B cell (primary cell): ENCODE measurements at regions not wholly inside any gene's neighbourhood (a gene's known extent, or its start where the extent isn't known, plus 50 kb on each side); places are given as distances from the start of the nearest gene placed in this dataset.

Experiments used
- ATAC-seq: fragments of 200-7000 bp; cut with Tn5 transposase; one replicate; pipeline ENCODE4 v1.10.0; 2021; ENCODE audit warnings: low read depth, mild to moderate bottlenecking, moderate number of reproducible peaks, moderate library complexity
- CTCF ChIA-PET: fragments of 350-600 bp; sonication (Branson Sonifier 250); formaldehyde crosslinking; loops from one replicate; lab custom pipeline; 2021; ENCODE audit warnings: antibody characterized with exemption, inconsistent platforms; lab: Charles Lee
- POLR2A ChIA-PET: fragments of 350-600 bp; sonication (Branson Sonifier 250); formaldehyde crosslinking; loops from one replicate; lab custom pipeline; 2021; ENCODE audit warnings: antibody characterized with exemption; lab: Charles Lee
- DNase-seq: peaks from one replicate; pipeline ENCODE4 v3.0.0; 2013
- H2AFZ ChIP-seq: 2 replicates; pipeline ENCODE4 v1.6.1; 2012; ENCODE audit warnings: mild to moderate bottlenecking, low read depth, low read length; ENCODE audit not compliant: insufficient read depth, poor library complexity, severe bottlenecking
- H3K27ac ChIP-seq, 2 donors: 1 replicate in 1 of 2; 2 replicates in 1 of 2; pipeline ENCODE4 v1.5.1; 2012 to 2013; ENCODE audit warnings: low read length in 2 of 2, mild to moderate bottlenecking in 2 of 2, moderate library complexity in 1 of 2
- H3K27me3 ChIP-seq, 4 experiments: fragments of 200-600 bp in 1 of 4; sonication (generic) in 1 of 4; replicated peaks in 1 of 4; 1 replicate in 2 of 4; 2 replicates in 2 of 4; pipeline versions ENCODE4 v1.6.1 to v1.7.0; 2013 to 2016; ENCODE audit warnings: low read length in 3 of 4, mild to moderate bottlenecking in 2 of 4, mixed read lengths in 1 of 4, moderate library complexity in 1 of 4; ENCODE audit not compliant: insufficient read depth in 4 of 4, control insufficient read depth in 3 of 4; ENCODE audit errors: control extremely low read depth in 1 of 4
- H3K36me3 ChIP-seq, 2 experiments: replicated peaks in 1 of 2; 1 replicate in 1 of 2; 2 replicates in 1 of 2; pipeline versions ENCODE4 v1.6.1 to v1.7.1; 2013; ENCODE audit warnings: low read length in 1 of 2; ENCODE audit not compliant: insufficient read depth in 2 of 2, control insufficient read depth in 1 of 2; ENCODE audit errors: control extremely low read depth in 1 of 2, extremely low read depth in 1 of 2
- H3K4me1 ChIP-seq, 2 donors: fragments of 200-600 bp in 1 of 2; sonication (generic) in 1 of 2; 1 replicate in 1 of 2; 2 replicates in 1 of 2; pipeline versions ENCODE4 v1.5.1 to v1.6.1; 2013 to 2017; ENCODE audit warnings: low read length in 2 of 2; ENCODE audit not compliant: control insufficient read depth in 2 of 2, insufficient read depth in 2 of 2
- H3K4me2 ChIP-seq: replicated peaks from 2 replicates; pipeline ENCODE3; 2012; ENCODE audit warnings: mild to moderate bottlenecking, low read depth, low read length; ENCODE audit not compliant: poor library complexity, severe bottlenecking
- H3K4me3 ChIP-seq, 5 experiments: fragments of 200-600 bp in 1 of 5; sonication (generic) in 1 of 5; 1 replicate in 3 of 5; 2 replicates in 2 of 5; pipeline versions ENCODE4 v1.5.1 to v1.7.0; 2011 to 2016; ENCODE audit warnings: low read length in 4 of 5, mild to moderate bottlenecking in 4 of 5, low read depth in 2 of 5, control low read depth in 1 of 5, moderate library complexity in 1 of 5; ENCODE audit not compliant: insufficient read depth in 1 of 5; ENCODE audit errors: control extremely low read depth in 1 of 5, extremely low read depth in 1 of 5
- H3K79me2 ChIP-seq: fragments of 200-600 bp; sonication (generic); one replicate; pipeline ENCODE4 v1.6.0; 2016; ENCODE audit warnings: low read length; ENCODE audit not compliant: control insufficient read depth, insufficient read depth
- H3K9ac ChIP-seq: fragments of 200-600 bp; sonication (generic); 2 replicates; pipeline ENCODE4 v1.6.1; 2017; ENCODE audit warnings: mild to moderate bottlenecking, low read length, moderate library complexity
- H3K9me3 ChIP-seq, 3 donors: one replicate each; pipeline versions ENCODE4 v1.6.1 to v1.7.1; 2013; ENCODE audit warnings: low read length in 2 of 3; ENCODE audit not compliant: control insufficient read depth in 2 of 3, insufficient read depth in 1 of 3; ENCODE audit errors: control extremely low read depth in 1 of 3
- H4K20me1 ChIP-seq: 2 replicates; pipeline ENCODE4 v1.6.0; 2012; ENCODE audit warnings: mild to moderate bottlenecking, low read length; ENCODE audit not compliant: insufficient read depth, control insufficient read depth, poor library complexity, severe bottlenecking
- H3K27ac Mint-ChIP-seq: one replicate; pipeline ENCODE4 v1.8.0; 2021; ENCODE audit warnings: mixed read lengths
- H3K27me3 Mint-ChIP-seq: one replicate; pipeline ENCODE4 v1.8.0; 2021; ENCODE audit warnings: mixed read lengths
- H3K4me1 Mint-ChIP-seq: one replicate; pipeline ENCODE4 v1.8.0; 2021; ENCODE audit warnings: mixed read lengths
- H3K4me3 Mint-ChIP-seq: one replicate; pipeline ENCODE4 v1.8.0; 2021; ENCODE audit warnings: mixed read lengths
- H3K9me3 Mint-ChIP-seq: one replicate; pipeline ENCODE4 v1.8.0; 2022; ENCODE audit warnings: mixed read lengths; ENCODE audit not compliant: insufficient read depth
- EZH2 ChIP-seq: IDR thresholded peaks from 2 replicates; pipeline ENCODE4 v1.6.1; 2012; ENCODE audit warnings: borderline replicate concordance, low read depth, mild to moderate bottlenecking, moderate library complexity, low read length; ENCODE audit not compliant: insufficient read depth, poor library complexity, severe bottlenecking
- WGBS: methylation state at CpG from one replicate; pipeline ENCODE4 v1.1.5; 2013; ENCODE audit warnings: missing lambda C conversion rate; ENCODE audit not compliant: insufficient coverage; 5-methylcytosine and 5-hydroxymethylcytosine counted together
- intact Hi-C: fragments of 100-400 bp; cut with micrococcal nuclease; formaldehyde crosslinking; loops from one replicate; pipeline ENCODE4 v1.10.0; 2022
- TF ChIP-seq, protein P1 (sequence below): fragments of 200-600 bp; IDR thresholded peaks from one replicate; pipeline ENCODE4 v1.8.0; 2022; ENCODE audit warnings: antibody characterized with exemption, mild to moderate bottlenecking

DNA sequence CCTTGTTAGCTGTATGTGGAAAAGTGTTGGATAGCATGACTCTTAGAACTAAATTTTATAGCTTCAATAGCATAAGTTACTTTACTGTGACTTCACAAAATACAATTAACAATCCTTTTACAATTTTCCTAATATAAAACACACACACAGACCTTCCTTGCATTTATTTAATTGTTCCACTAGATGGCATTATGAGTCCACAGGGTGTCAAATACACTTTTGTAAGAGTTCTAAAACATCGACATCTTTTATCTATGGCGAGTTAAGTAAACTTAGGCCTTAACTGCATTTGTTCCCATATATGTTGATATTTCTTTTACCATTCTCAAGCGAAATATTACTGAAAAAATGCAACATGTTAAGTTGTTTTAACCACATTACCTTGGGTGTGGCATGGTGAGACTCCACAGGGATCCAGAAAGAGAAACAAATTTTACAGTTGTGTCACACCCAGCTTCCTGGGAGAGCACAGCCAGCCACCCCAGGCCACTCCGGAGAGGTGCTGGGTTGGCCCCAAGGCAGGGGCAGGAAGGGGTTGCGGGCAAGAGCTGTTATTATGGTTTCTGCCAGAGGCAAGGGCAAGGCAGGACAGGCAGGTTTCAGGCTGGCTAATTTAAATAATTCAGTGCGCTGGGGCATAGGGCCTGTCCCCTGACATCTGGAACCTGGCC, 312.4 kb upstream of the MC4R start:
- TF ChIP-seq, protein P1, sequence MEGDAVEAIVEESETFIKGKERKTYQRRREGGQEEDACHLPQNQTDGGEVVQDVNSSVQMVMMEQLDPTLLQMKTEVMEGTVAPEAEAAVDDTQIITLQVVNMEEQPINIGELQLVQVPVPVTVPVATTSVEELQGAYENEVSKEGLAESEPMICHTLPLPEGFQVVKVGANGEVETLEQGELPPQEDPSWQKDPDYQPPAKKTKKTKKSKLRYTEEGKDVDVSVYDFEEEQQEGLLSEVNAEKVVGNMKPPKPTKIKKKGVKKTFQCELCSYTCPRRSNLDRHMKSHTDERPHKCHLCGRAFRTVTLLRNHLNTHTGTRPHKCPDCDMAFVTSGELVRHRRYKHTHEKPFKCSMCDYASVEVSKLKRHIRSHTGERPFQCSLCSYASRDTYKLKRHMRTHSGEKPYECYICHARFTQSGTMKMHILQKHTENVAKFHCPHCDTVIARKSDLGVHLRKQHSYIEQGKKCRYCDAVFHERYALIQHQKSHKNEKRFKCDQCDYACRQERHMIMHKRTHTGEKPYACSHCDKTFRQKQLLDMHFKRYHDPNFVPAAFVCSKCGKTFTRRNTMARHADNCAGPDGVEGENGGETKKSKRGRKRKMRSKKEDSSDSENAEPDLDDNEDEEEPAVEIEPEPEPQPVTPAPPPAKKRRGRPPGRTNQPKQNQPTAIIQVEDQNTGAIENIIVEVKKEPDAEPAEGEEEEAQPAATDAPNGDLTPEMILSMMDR = no peak
- no peak for TF ChIP-seq EZH2
- H2AFZ ChIP-seq = no peak overlapping the region
- no peak overlapping the region for H3K4me2 ChIP-seq
- Mint-ChIP-seq H3K4me1 (no peaks in the 10 kb centered on the region), H3K27me3 (no peaks in the 10 kb centered on the region), H3K9me3 (peaks cover 4% of the 10 kb centered on the region), H3K27ac (no peak overlapping the region), H3K4me3 (no peak overlapping the region)
- no peaks in the 10 kb centered on the region for H3K79me2 ChIP-seq
- CTCF ChIA-PET = no interaction called here
- POLR2A ChIA-PET = no interaction called here
- H4K20me1 ChIP-seq = no peaks in the 10 kb centered on the region
- no peaks in the 10 kb centered on the region for H3K27me3 ChIP-seq
- DNase-seq (no peak), ATAC-seq (no peak)
- H3K4me1 ChIP-seq = no peaks in the 10 kb centered on the region
- H3K9ac ChIP-seq = no peak overlapping the region
- intact Hi-C loops = no loop called here
- no peaks in the 10 kb centered on the region for H3K36me3 ChIP-seq
- H3K4me3 ChIP-seq = no peak overlapping the region
- WGBS = 63% methylated on average over 3 of the region's 6 CpGs
- H3K9me3 ChIP-seq = no peaks in the 10 kb centered on the region
- no peak overlapping the region for H3K27ac ChIP-seq

DNA sequence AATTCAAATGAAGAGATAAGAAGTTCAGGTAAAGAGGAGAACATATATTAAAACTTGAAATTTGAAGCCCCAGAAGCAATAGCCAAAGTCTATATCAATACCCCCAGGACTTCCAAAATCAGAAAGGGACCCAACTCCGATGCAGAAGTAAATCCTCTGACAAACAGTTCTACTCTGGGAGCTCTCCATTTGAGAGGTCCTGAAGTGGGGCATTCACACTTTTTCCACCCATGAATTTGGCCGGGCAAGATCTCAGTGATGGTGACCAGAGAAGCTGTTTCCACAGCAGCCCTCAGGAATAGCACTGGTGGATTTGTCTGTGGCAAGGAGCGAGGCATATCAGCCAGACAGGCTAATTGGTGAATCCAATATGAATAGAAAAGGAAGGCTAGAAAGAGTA, 313.6 kb upstream of the MC4R start:
- ATAC-seq = no peak
- peaks cover 4% of the 10 kb centered on the region for H3K9me3 Mint-ChIP-seq
- Histone ChIP-seq H3K79me2 (no peaks in the 10 kb centered on the region), H3K9me3 (no peaks in the 10 kb centered on the region), H3K4me2 (no peak overlapping the region), H3K4me3 (no peak overlapping the region), H3K27ac (no peak overlapping the region), H4K20me1 (no peaks in the 10 kb centered on the region), H3K36me3 (no peaks in the 10 kb centered on the region), H2AFZ (no peak overlapping the region), H3K9ac (no peak overlapping the region), H3K4me1 (no peaks in the 10 kb centered on the region), H3K27me3 (no peaks in the 10 kb centered on the region)
- DNase-seq = no peak
- intact Hi-C loops = no loop called here
- 86% methylated on average over 2 of the region's 3 CpGs for WGBS
- H3K27me3 Mint-ChIP-seq = no peaks in the 10 kb centered on the region
- H3K27ac Mint-ChIP-seq = no peak overlapping the region
- ChIA-PET CTCF (no interaction called here), POLR2A (no interaction called here)
- no peaks in the 10 kb centered on the region for H3K4me1 Mint-ChIP-seq
- TF ChIP-seq EZH2 = no peak
- TF ChIP-seq, protein P1 = no peak
- H3K4me3 Mint-ChIP-seq = no peak overlapping the region
